Spleen (tissue), 11 donors: ENCODE measurements at regions not wholly inside any gene's neighbourhood (a gene's known extent, or its start where the extent isn't known, plus 50 kb on each side); places are given as distances from the start of the nearest gene placed in this dataset.

ENCODE experiments used
- DNase-seq: peaks from one replicate; pipeline ENCODE4 v3.0.0-alpha.2; 2020
- H3K27ac ChIP-seq, 8 donors: fragments of 200-600 bp; sonication (generic) in 7 of 8; 1 replicate in 4 of 8; 2 replicates in 4 of 8; pipeline versions ENCODE4 v1.5.0 to v1.8.0; 2016 to 2021; ENCODE audit warnings: inconsistent platforms in 4 of 8, mild to moderate bottlenecking in 4 of 8, moderate library complexity in 1 of 8
- H3K27me3 ChIP-seq, 7 donors: fragments of 200-600 bp; sonication (generic) in 6 of 7; replicated peaks in 1 of 7; 1 replicate in 4 of 7; 2 replicates in 3 of 7; pipeline versions ENCODE4 v1.5.0 to v1.8.0; 2016 to 2021; ENCODE audit warnings: inconsistent platforms in 3 of 7, mild to moderate bottlenecking in 1 of 7
- H3K36me3 ChIP-seq, 6 donors: fragments of 200-600 bp; sonication (generic) in 5 of 6; 1 replicate in 4 of 6; 2 replicates in 2 of 6; pipeline versions ENCODE4 v1.5.0 to v1.8.0; 2016 to 2021; ENCODE audit warnings: inconsistent platforms in 2 of 6
- H3K4me1 ChIP-seq, 6 donors: fragments of 200-600 bp; sonication (generic) in 5 of 6; 1 replicate in 3 of 6; 2 replicates in 3 of 6; pipeline versions ENCODE4 v1.5.0 to v1.8.0; 2016 to 2021; ENCODE audit warnings: inconsistent platforms in 3 of 6
- H3K4me3 ChIP-seq, 8 donors: fragments of 200-600 bp; sonication (generic) in 7 of 8; 1 replicate in 4 of 8; 2 replicates in 4 of 8; pipeline versions ENCODE4 v1.5.0 to v1.8.0; 2016 to 2021; ENCODE audit warnings: inconsistent platforms in 4 of 8, mild to moderate bottlenecking in 4 of 8, moderate library complexity in 2 of 8
- H3K9me3 ChIP-seq, 8 donors: fragments of 200-600 bp; sonication (generic) in 7 of 8; 1 replicate in 4 of 8; 2 replicates in 4 of 8; pipeline versions ENCODE4 v1.5.0 to v1.8.0; 2016 to 2021; ENCODE audit warnings: inconsistent platforms in 4 of 8
- POLR2A ChIP-seq, 3 donors: fragments of 450-650 bp; IDR thresholded peaks; one replicate each; pipeline ENCODE4 v1.5.1; 2017; ENCODE audit warnings: antibody characterized with exemption in 3 of 3, mild to moderate bottlenecking in 1 of 3
- POLR2AphosphoS5 ChIP-seq, 3 donors: sonication (generic); formaldehyde crosslinking; IDR thresholded peaks; one replicate each; pipeline ENCODE4 v1.5.1; 2017; ENCODE audit warnings: antibody characterized with exemption in 3 of 3
- WGBS, 5 donors: extraction: QIAGEN DNeasy Blood & Tissue Kit in 3 of 5; methylation state at CpG; one replicate each; pipeline versions ENCODE4 v1.1.5 to v1.1.7; 2013 to 2018; 5-methylcytosine and 5-hydroxymethylcytosine counted together
- intact Hi-C: fragments of 100-400 bp; cut with DNase I; formaldehyde crosslinking; loops from one replicate; pipeline ENCODE4 v1.15.0; 2023; ENCODE audit warnings: low total_unique reads
- TF ChIP-seq, protein P1 (sequence below), 11 experiments: fragments of 200-600 bp in 7 of 11; fragments of 450-650 bp in 4 of 11; sonication (generic) in 4 of 11; IDR thresholded peaks in 8 of 11; conservative IDR thresholded peaks in 3 of 11; 1 replicate in 7 of 11; 2 replicates in 4 of 11; pipeline versions ENCODE4 v1.4.0 to v1.8.0; 2016 to 2021; ENCODE audit warnings: antibody characterized with exemption in 11 of 11, inconsistent platforms in 4 of 11, mild to moderate bottlenecking in 1 of 11
- donor health status: healthy with polysubstance abuse.
- donor health status: DM: no; HTN: no; CAD: no; lungs with moderate emphysema.
- donor health status: DM: no; HTN: no; CAD: no.
- donor health status: Bipolar disorder and iron deficiency.
- donor health status: healthy.
- donor health status: DM: no; HTN: no; CAD: no.
- donor health status: DM: yes; HTN: yes; CAD: no.

DNA sequence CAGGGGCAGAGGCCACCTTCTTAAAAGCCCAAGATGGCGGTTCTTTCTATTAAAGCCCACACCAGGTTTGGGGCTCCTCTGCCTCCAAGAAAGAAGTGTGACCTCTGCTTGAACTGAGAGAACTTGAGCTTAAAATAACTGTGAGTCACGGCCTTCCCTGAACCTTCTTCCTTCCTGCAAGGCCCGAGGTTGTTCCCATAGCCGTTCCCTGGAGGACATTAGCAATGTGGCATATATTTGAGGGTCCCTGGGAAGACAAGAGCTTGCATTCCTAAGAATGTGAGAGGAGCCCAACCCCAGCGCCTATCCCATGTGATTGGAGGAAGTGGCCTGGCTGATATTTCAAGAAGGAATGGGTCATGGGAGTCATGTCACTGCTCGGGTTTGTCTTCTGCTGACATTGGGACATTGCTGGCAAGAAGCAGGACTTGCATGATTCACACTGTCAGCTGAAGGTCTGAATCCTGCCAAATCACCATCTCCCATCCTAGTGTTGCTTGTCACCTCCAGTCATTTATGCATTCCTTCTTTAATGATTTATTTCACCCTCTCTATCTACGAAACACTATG lies 168.1 kb downstream of the TRIB2 start:
- DNase-seq: no peak
- Histone ChIP-seq H3K9me3 (no peaks in the 10 kb centered on the region), H3K36me3 (no peaks in the 10 kb centered on the region), H3K4me1 (peaks cover 0 to 19% (median 10%) of the 10 kb centered on the region in 6 donors), H3K27me3 (no peaks in the 10 kb centered on the region), H3K4me3 (no peak overlapping the region), H3K27ac (peak overlapping the region in 7 of 8 donors; percentile 23 to 65 (median 60))
- peak in 1 of 3 donors; percentile 50 for TF ChIP-seq POLR2AphosphoS5 (IDR thresholded peaks at IDR 0.05)
- TF ChIP-seq, protein P1, sequence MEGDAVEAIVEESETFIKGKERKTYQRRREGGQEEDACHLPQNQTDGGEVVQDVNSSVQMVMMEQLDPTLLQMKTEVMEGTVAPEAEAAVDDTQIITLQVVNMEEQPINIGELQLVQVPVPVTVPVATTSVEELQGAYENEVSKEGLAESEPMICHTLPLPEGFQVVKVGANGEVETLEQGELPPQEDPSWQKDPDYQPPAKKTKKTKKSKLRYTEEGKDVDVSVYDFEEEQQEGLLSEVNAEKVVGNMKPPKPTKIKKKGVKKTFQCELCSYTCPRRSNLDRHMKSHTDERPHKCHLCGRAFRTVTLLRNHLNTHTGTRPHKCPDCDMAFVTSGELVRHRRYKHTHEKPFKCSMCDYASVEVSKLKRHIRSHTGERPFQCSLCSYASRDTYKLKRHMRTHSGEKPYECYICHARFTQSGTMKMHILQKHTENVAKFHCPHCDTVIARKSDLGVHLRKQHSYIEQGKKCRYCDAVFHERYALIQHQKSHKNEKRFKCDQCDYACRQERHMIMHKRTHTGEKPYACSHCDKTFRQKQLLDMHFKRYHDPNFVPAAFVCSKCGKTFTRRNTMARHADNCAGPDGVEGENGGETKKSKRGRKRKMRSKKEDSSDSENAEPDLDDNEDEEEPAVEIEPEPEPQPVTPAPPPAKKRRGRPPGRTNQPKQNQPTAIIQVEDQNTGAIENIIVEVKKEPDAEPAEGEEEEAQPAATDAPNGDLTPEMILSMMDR (IDR thresholded peaks at IDR 0.05 in 8 of 11, conservative IDR thresholded peaks at IDR 0.05 in 3 of 11): no peak
- 44 to 69% (median 47%) methylated on average over 5 to 7 of the region's 7 CpGs for WGBS, 5 donors
- intact Hi-C loops: no loop called here

DNA sequence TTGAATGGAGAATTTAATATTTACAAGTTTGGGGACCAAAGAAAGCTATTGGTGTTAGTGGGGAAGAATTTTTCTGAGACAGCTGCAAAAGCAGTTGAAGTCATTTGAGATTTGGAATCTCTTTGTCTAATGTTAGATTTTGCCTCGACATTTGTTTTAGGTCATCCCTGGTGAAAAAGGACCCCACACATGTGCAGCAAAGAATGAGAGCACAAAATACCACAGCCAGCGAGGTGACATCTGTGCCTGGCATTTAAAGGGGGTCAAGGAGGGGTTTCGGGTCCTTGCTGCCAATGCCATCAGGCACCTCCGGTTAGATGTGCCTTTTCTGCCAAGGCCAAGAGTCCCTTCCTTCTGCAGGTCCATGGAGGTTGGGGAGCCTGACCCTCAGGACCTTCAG lies 173.3 kb downstream of the TRIB2 start:
- Histone ChIP-seq H3K36me3 (no peaks in the 10 kb centered on the region), H3K27me3 (no peaks in the 10 kb centered on the region), H3K9me3 (peaks cover 0 to 25% (median 17%) of the 10 kb centered on the region in 8 donors), H3K4me3 (no peak overlapping the region), H3K4me1 (peaks cover 0 to 6% (median under 1%) of the 10 kb centered on the region in 6 donors), H3K27ac (no peak overlapping the region)
- intact Hi-C loops: no loop called here
- WGBS, 5 donors: 70 to 90% (median 87%) methylated on average over 4 of the region's 4 CpGs
- TF ChIP-seq POLR2A (IDR thresholded peaks at IDR 0.05): no peak
- TF ChIP-seq, protein P1 (IDR thresholded peaks at IDR 0.05 in 8 of 11, conservative IDR thresholded peaks at IDR 0.05 in 3 of 11): no peak
- TF ChIP-seq POLR2AphosphoS5 (IDR thresholded peaks at IDR 0.05): no peak
- no peak for DNase-seq

DNA sequence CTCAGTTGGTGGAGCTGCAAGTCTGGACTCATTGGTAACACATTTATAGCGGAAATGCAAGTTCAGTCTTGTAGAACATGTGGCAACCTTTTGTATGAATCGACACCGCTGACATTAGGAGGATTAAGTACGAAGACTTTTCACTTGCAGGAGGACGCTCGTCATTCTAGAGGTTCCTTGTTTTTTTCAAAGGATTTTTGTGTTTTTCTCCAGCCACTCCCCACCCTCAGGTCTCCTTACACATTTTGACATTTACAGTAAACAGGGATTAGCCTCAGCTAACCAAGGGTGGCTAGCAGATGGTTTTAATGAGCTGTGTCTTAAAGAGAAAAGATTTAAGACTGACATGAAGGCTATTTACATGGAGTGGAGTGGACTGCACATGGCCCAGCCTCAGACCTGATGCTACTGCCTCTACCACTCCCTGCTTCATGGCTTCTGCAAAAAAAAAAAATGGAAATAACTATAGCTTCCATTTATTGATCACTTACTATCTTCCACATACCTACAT lies 173.8 kb downstream of the TRIB2 start:
- Histone ChIP-seq H3K4me3 (no peak overlapping the region), H3K36me3 (no peaks in the 10 kb centered on the region), H3K4me1 (peaks cover 0 to 2% (median 0%) of the 10 kb centered on the region in 6 donors), H3K27me3 (no peaks in the 10 kb centered on the region), H3K9me3 (peaks cover 0 to 29% (median 19%) of the 10 kb centered on the region in 8 donors), H3K27ac (no peak overlapping the region)
- 84 to 97% (median 93%) methylated on average over 6 of the region's 6 CpGs for WGBS, 5 donors
- intact Hi-C loops: no loop called here
- DNase-seq: no peak
- TF ChIP-seq, protein P1 (IDR thresholded peaks at IDR 0.05 in 8 of 11, conservative IDR thresholded peaks at IDR 0.05 in 3 of 11): no peak
- no peak for TF ChIP-seq POLR2A (IDR thresholded peaks at IDR 0.05)
- TF ChIP-seq POLR2AphosphoS5 (IDR thresholded peaks at IDR 0.05): no peak

DNA sequence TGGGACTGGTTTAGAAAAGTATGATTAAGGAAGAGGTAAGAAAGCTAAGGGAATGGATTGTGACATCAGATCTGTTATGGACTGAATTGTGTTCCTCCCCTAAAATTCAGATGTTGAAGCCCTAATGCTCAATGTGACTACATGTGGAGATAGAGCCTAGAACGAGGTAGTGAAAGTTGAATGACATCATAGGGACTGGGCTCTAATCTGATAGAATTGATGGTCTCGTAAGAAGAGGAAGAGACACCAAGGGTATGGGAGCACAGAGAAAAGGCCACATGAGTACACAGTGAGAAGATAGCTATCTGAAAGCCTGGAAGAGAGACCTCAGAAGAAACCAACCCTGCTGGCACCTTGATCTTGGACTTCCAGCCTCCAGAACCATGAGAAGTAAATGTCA lies 178.3 kb downstream of the TRIB2 start:
- peaks cover 6 to 17% (median 11%) of the 10 kb centered on the region in 6 donors for H3K4me1 ChIP-seq
- peak overlapping the region in 1 of 8 donors; percentile 35 for H3K27ac ChIP-seq
- no peak for DNase-seq
- 65 to 78% (median 75%) methylated on average over 2 of the region's 2 CpGs for WGBS, 5 donors
- TF ChIP-seq POLR2A (IDR thresholded peaks at IDR 0.05): no peak
- TF ChIP-seq, protein P1 (IDR thresholded peaks at IDR 0.05 in 8 of 11, conservative IDR thresholded peaks at IDR 0.05 in 3 of 11): no peak
- no peak for TF ChIP-seq POLR2AphosphoS5 (IDR thresholded peaks at IDR 0.05)
- intact Hi-C loops: no loop called here
- H3K27me3 ChIP-seq: no peaks in the 10 kb centered on the region
- H3K36me3 ChIP-seq: no peaks in the 10 kb centered on the region
- no peak overlapping the region for H3K4me3 ChIP-seq
- H3K9me3 ChIP-seq: peaks cover 0 to 29% (median 19%) of the 10 kb centered on the region in 8 donors
